WTC11 (cell line): ENCODE measurements at regions not wholly inside any gene's neighbourhood (a gene's known extent, or its start where the extent isn't known, plus 50 kb on each side); places are given as distances from the start of the nearest gene placed in this dataset.

ENCODE experiments used
- AFF4 ChIP-seq: sonication (generic); formaldehyde crosslinking; IDR thresholded peaks from 2 replicates; pipeline ENCODE4 v1.8.1; 2023; ENCODE audit warnings: mild to moderate bottlenecking, missing genetic modification reagents, borderline replicate concordance
- AR ChIP-seq: fragments of 250-450 bp; sonication (Bioruptor Pico); IDR thresholded peaks from 2 replicates; pipeline ENCODE4 v1.9.0; 2021; ENCODE audit warnings: mild to moderate bottlenecking
- ATF2 ChIP-seq: sonication (generic); formaldehyde crosslinking; IDR thresholded peaks from 2 replicates; pipeline ENCODE4 v1.8.1; 2022; ENCODE audit warnings: low read depth, missing genetic modification reagents, borderline replicate concordance
- CTCF ChIP-seq: fragments of 200-600 bp; IDR thresholded peaks from 2 replicates; pipeline ENCODE4 v1.8.0; 2022; ENCODE audit warnings: antibody characterized with exemption
- HMGA2 ChIP-seq: fragments of 250-450 bp; sonication (Bioruptor Pico); IDR thresholded peaks from 2 replicates; pipeline ENCODE4 v1.4.0; 2021; ENCODE audit warnings: mild to moderate bottlenecking, moderate library complexity
- HMGXB4 ChIP-seq: sonication (generic); formaldehyde crosslinking; IDR thresholded peaks from 2 replicates; pipeline ENCODE4 v1.8.1; 2023; ENCODE audit warnings: mild to moderate bottlenecking, moderate library complexity, missing genetic modification reagents
- SP1 ChIP-seq: sonication (generic); formaldehyde crosslinking; conservative IDR thresholded peaks from 2 replicates; pipeline ENCODE4 v1.8.1; 2022; ENCODE audit warnings: missing genetic modification reagents
- TP53 ChIP-seq: sonication (generic); formaldehyde crosslinking; IDR thresholded peaks from 2 replicates; pipeline ENCODE4 v1.8.1; 2023; ENCODE audit warnings: mild to moderate bottlenecking, missing genetic modification reagents
- ZNF263 ChIP-seq: sonication (generic); formaldehyde crosslinking; IDR thresholded peaks from 2 replicates; pipeline ENCODE4 v1.8.1; 2022; ENCODE audit warnings: low read depth, mild to moderate bottlenecking, moderate library complexity, missing genetic modification reagents
- ZNF416 ChIP-seq: fragments of 250-450 bp; sonication (Bioruptor Pico); IDR thresholded peaks from 2 replicates; pipeline ENCODE4 v1.9.0; 2021; ENCODE audit warnings: mild to moderate bottlenecking, inconsistent platforms
- ZNF512 ChIP-seq: sonication (generic); formaldehyde crosslinking; IDR thresholded peaks from 2 replicates; pipeline ENCODE4 v1.8.1; 2022; ENCODE audit warnings: missing genetic modification reagents, borderline replicate concordance

- TF ChIP-seq AFF4 (CRISPR knock-in tag) (no peak), SP1 (no peak), HMGXB4 (no peak), CTCF (no peak), ATF2 (no peak), ZNF263 (CRISPR knock-in tag) (no peak), ZNF416 (CRISPR knock-in tag) (no peak), HMGA2 (no peak), ZNF512 (CRISPR knock-in tag) (no peak), AR (no peak), TP53 (CRISPR knock-in tag) (no peak)
These were observed 334.4 kb downstream of the EMP1 start for GRCh38 chr12:13530966-13531365.
